SK-N-SH treated with all-trans-retinoic acid at 6 μM for 48 hours (cell line): ENCODE measurements at regions not wholly inside any gene's neighbourhood (a gene's known extent, or its start where the extent isn't known, plus 50 kb on each side); places are given as distances from the start of the nearest gene placed in this dataset.
"Not testable (repeated sequence)": the region's sequence is repeated elsewhere in the genome, so short reads cannot be mapped to it uniquely, and the experiment has no call there.

Source experiments
- ATAC-seq: fragments of 200-7000 bp; cut with Tn5 transposase; 3 replicates; pipeline ENCODE4 v1.9.1; 2020; ENCODE audit warnings: mild to moderate bottlenecking, moderate library complexity
- ARNTL ChIP-seq: fragments of 450-650 bp; formaldehyde crosslinking; IDR thresholded peaks from 2 replicates; pipeline ENCODE4 v1.5.0; 2020; ENCODE audit warnings: low read depth, mild to moderate bottlenecking, moderate library complexity, borderline replicate concordance
- BACH2 ChIP-seq: fragments of 250-450 bp; sonication (Bioruptor Pico); IDR thresholded peaks from 2 replicates; pipeline ENCODE4 v1.9.0; 2021; ENCODE audit warnings: mild to moderate bottlenecking, borderline replicate concordance
- ISL1 ChIP-seq: fragments of 250-450 bp; sonication (Bioruptor Pico); IDR thresholded peaks from 2 replicates; pipeline ENCODE4 v2.1.2; 2022; ENCODE audit warnings: mild to moderate bottlenecking, moderate library complexity
- OSR1 ChIP-seq: fragments of 250-450 bp; sonication (Bioruptor Pico); IDR thresholded peaks from 2 replicates; pipeline ENCODE4 v1.8.0; 2022; ENCODE audit warnings: moderate library complexity, mild to moderate bottlenecking, inconsistent platforms
- PATZ1 ChIP-seq: fragments of 250-450 bp; sonication (Bioruptor Pico); IDR thresholded peaks from 2 replicates; pipeline ENCODE4 v1.8.0; 2020; ENCODE audit warnings: mild to moderate bottlenecking, moderate library complexity, borderline replicate concordance
- SNAI2 ChIP-seq: fragments of 250-450 bp; sonication (Bioruptor Pico); IDR thresholded peaks from 2 replicates; pipeline ENCODE4 v1.5.0; 2020; ENCODE audit warnings: mild to moderate bottlenecking, moderate library complexity
- TCF4 ChIP-seq: fragments of 250-450 bp; sonication (Bioruptor Pico); IDR thresholded peaks from 2 replicates; pipeline ENCODE4 v1.8.0; 2021; ENCODE audit warnings: mild to moderate bottlenecking, moderate library complexity, borderline replicate concordance
- ZC3H10 ChIP-seq: fragments of 250-450 bp; sonication (Bioruptor Pico); IDR thresholded peaks from 2 replicates; pipeline ENCODE4 v1.5.1; 2021; ENCODE audit warnings: mild to moderate bottlenecking, moderate library complexity
- ZFP3 ChIP-seq: fragments of 250-450 bp; sonication (Bioruptor Pico); IDR thresholded peaks from 2 replicates; pipeline ENCODE4 v1.5.0; 2020; ENCODE audit warnings: mild to moderate bottlenecking, moderate library complexity
- ZFP30 ChIP-seq: fragments of 450-650 bp; formaldehyde crosslinking; IDR thresholded peaks from 2 replicates; pipeline ENCODE4 v1.5.0; 2022; ENCODE audit warnings: mild to moderate bottlenecking, moderate library complexity
- ZNF565 ChIP-seq: fragments of 450-650 bp; formaldehyde crosslinking; conservative IDR thresholded peaks from 2 replicates; pipeline ENCODE4 v1.5.0; 2020; ENCODE audit warnings: low read depth, mild to moderate bottlenecking, moderate library complexity
- ZNF70 ChIP-seq: fragments of 450-650 bp; formaldehyde crosslinking; IDR thresholded peaks from 2 replicates; pipeline ENCODE4 v1.5.0; 2020; ENCODE audit warnings: mild to moderate bottlenecking, moderate library complexity
- ZNF8 ChIP-seq: fragments of 450-650 bp; formaldehyde crosslinking; IDR thresholded peaks from 2 replicates; pipeline ENCODE4 v1.5.0; 2020; ENCODE audit warnings: mild to moderate bottlenecking, moderate library complexity
- TF ChIP-seq, protein P1 (sequence below): fragments of 250-450 bp; sonication (Bioruptor Pico); IDR thresholded peaks from 2 replicates; pipeline ENCODE4 v1.5.1; 2020; ENCODE audit warnings: low read depth, mild to moderate bottlenecking, moderate library complexity
- TF ChIP-seq, protein P2 (sequence below): fragments of 250-450 bp; sonication (Bioruptor Pico); IDR thresholded peaks from 2 replicates; pipeline ENCODE4 v1.5.1; 2021; ENCODE audit warnings: mild to moderate bottlenecking, moderate library complexity
- TF ChIP-seq, protein P3 (sequence below): fragments of 250-450 bp; sonication (Bioruptor Pico); IDR thresholded peaks from 2 replicates; pipeline ENCODE4 v1.8.0; 2021; ENCODE audit warnings: low read depth, mild to moderate bottlenecking, moderate library complexity, borderline replicate concordance

DNA sequence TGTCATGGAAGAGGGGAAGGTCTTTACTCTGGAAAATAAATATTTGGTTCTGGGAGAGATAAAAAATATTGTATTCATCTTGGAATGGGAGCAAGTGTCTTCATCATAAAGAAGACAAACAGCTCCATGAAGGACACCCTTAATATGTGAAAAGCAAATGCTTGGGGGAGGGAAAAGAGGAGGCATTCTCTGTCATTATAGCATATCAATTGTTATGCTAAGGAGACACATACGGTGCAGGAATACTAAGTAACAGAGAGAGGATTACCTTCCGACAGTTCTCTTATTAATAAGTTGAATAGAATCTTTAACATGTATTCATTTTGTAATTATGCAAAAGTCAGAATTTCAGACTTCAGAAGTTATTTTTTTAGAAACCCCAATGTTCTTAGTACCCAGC lies 634.4 kb downstream of the UTRN start:
- ATAC-seq = no peak
- TF ChIP-seq PATZ1 = no peak
- TF ChIP-seq, protein P1, sequence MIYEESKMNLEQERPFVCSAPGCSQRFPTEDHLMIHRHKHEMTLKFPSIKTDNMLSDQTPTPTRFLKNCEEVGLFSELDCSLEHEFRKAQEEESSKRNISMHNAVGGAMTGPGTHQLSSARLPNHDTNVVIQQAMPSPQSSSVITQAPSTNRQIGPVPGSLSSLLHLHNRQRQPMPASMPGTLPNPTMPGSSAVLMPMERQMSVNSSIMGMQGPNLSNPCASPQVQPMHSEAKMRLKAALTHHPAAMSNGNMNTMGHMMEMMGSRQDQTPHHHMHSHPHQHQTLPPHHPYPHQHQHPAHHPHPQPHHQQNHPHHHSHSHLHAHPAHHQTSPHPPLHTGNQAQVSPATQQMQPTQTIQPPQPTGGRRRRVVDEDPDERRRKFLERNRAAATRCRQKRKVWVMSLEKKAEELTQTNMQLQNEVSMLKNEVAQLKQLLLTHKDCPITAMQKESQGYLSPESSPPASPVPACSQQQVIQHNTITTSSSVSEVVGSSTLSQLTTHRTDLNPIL (CRISPR knock-in tag) = no peak
- TF ChIP-seq ARNTL (CRISPR knock-in tag) = no peak
- TF ChIP-seq OSR1 (CRISPR knock-in tag) = no peak
- TF ChIP-seq, protein P2, sequence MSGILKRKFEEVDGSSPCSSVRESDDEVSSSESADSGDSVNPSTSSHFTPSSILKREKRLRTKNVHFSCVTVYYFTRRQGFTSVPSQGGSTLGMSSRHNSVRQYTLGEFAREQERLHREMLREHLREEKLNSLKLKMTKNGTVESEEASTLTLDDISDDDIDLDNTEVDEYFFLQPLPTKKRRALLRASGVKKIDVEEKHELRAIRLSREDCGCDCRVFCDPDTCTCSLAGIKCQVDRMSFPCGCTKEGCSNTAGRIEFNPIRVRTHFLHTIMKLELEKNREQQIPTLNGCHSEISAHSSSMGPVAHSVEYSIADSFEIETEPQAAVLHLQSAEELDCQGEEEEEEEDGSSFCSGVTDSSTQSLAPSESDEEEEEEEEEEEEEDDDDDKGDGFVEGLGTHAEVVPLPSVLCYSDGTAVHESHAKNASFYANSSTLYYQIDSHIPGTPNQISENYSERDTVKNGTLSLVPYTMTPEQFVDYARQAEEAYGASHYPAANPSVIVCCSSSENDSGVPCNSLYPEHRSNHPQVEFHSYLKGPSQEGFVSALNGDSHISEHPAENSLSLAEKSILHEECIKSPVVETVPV (CRISPR knock-in tag) = no peak
- no peak for TF ChIP-seq BACH2
- no peak for TF ChIP-seq ZFP30 (CRISPR knock-in tag)
- no peak for TF ChIP-seq ZFP3
- TF ChIP-seq SNAI2 (CRISPR knock-in tag) = no peak
- TF ChIP-seq, protein P3, sequence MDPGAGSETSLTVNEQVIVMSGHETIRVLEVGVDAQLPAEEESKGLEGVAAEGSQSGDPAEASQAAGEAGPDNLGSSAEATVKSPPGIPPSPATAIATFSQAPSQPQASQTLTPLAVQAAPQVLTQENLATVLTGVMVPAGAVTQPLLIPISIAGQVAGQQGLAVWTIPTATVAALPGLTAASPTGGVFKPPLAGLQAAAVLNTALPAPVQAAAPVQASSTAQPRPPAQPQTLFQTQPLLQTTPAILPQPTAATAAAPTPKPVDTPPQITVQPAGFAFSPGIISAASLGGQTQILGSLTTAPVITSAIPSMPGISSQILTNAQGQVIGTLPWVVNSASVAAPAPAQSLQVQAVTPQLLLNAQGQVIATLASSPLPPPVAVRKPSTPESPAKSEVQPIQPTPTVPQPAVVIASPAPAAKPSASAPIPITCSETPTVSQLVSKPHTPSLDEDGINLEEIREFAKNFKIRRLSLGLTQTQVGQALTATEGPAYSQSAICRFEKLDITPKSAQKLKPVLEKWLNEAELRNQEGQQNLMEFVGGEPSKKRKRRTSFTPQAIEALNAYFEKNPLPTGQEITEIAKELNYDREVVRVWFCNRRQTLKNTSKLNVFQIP (CRISPR knock-in tag) = no peak
- TF ChIP-seq ZNF70 (CRISPR knock-in tag) = no peak
- no peak for TF ChIP-seq ZC3H10 (CRISPR knock-in tag)

GRCh38 chr6:144920391-144920961 lies 635.3 kb downstream of the UTRN start:
- TF ChIP-seq ISL1 = no peak
- TF ChIP-seq, protein P1 (CRISPR knock-in tag) = no peak
- no peak for TF ChIP-seq SNAI2 (CRISPR knock-in tag)

GRCh38 chr6:144921206-144921975 lies 636.3 kb downstream of the UTRN start:
- ATAC-seq = peak; percentile 26; the same call in 1 of the 3 replicates
- TF ChIP-seq TCF4 = peak; percentile 45; the same call in 1 of the 2 replicates
- TF ChIP-seq ZNF8 = no peak
- TF ChIP-seq, protein P1 (CRISPR knock-in tag) = no peak
- TF ChIP-seq ZNF70 (CRISPR knock-in tag) = no peak
- peak; percentile 66 for TF ChIP-seq ISL1

More at GRCh38 chr6:144920391-144920961, 635.3 kb downstream of the UTRN start:
- ATAC-seq = no peak

DNA sequence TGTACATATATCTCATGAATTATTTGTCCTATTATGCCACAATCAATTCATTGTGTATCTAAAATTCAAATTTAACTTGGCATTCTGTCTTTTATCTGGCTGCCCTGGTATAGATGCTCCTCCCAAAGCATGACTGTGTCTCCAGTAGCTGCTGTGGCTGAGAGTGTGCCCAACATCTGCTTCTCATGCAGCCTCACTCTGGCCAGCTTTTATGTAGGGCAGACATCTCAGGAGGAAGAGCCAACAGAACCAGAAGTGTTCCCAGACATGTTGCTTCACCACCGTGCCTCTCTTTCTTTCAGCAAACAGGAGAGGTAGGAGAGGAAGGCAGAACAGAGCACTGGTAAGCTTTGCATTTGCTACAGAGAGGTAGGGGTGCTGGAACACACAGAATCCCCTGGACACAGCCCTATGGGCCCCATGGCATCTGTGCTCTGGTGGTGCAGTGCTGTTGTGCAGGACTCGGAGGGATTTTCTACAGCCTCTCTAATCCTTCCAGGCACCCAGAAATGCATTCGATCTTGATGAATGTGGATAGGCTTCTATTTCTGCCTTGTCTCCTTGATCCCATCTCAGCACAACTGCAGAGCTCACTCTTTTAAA lies 637.1 kb downstream of the UTRN start:
- peak; percentile 77; the same call in 2 of the 3 replicates for ATAC-seq
- TF ChIP-seq TCF4 (peak; percentile 35; the same call in 1 of the 2 replicates), ZNF565 (CRISPR knock-in tag) (no peak)

GRCh38 chr6:144922771-144923490 lies 637.8 kb downstream of the UTRN start:
- ATAC-seq = not testable (repeated sequence)

GRCh38 chr6:144923491-144923787 lies 638.3 kb downstream of the UTRN start:
- ATAC-seq = not testable (repeated sequence)
